ENCODE measurements at regions not wholly inside any gene's neighbourhood (a gene's known extent, or its start where the extent isn't known, plus 50 kb on each side); places are given as distances from the start of the nearest gene placed in this dataset.
A peak's percentile ranks its signal among the peaks of the same experiment; 100 is the strongest.
"Not testable (repeated sequence)": the region's sequence is repeated elsewhere in the genome, so short reads cannot be mapped to it uniquely, and the experiment has no call there.

DNA sequence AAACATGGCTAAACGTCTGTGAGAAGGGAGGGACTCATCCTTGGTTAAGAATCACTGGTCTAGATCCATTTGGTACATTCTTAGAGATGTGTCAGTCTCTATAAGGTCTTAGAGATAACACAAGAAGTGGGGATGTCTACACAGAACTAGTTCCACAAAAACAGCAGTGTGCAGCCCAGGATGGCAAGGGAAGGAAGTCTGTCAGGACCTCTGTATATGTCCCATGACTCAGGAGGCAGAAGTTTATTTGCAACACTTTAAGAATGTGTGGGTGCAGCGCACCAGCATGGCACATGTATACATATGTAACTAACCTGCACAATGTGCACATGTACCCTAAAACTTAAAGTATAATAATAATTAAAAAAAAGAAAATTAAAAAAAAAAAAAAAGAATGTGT, 548.5 kb upstream of the SOX9 start:
- DNase-seq (ENCODE audit: low read depth): peak; percentile 79
- H3K4me3 ChIP-seq (ENCODE audit: low read length): no peak overlapping the region
- TF ChIP-seq, protein P1, sequence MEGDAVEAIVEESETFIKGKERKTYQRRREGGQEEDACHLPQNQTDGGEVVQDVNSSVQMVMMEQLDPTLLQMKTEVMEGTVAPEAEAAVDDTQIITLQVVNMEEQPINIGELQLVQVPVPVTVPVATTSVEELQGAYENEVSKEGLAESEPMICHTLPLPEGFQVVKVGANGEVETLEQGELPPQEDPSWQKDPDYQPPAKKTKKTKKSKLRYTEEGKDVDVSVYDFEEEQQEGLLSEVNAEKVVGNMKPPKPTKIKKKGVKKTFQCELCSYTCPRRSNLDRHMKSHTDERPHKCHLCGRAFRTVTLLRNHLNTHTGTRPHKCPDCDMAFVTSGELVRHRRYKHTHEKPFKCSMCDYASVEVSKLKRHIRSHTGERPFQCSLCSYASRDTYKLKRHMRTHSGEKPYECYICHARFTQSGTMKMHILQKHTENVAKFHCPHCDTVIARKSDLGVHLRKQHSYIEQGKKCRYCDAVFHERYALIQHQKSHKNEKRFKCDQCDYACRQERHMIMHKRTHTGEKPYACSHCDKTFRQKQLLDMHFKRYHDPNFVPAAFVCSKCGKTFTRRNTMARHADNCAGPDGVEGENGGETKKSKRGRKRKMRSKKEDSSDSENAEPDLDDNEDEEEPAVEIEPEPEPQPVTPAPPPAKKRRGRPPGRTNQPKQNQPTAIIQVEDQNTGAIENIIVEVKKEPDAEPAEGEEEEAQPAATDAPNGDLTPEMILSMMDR (IDR thresholded peaks at IDR 0.05; ENCODE audit: insufficient read depth, low read depth, low read length, missing control alignments): no peak

DNA sequence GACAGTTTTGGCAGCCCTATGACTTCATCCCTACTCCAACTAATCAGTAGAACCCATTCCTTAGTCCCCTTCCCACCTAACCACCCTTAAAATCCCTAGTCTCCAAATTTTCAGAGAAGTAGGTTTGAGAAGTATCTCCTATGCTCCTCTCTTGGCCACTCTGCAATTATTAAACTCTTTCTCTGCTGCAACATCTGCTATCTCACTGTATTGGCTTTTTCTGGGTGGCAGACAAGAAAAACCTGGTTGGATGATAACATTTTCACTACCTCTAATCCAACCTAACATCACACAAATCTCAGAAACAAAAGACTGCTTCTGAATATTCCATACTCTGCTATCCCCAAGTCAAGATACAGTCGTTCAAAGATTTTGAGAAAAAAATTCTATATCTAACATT, 542.4 kb upstream of the SOX9 start:
- DNase-seq (ENCODE audit: low read depth): no peak
- TF ChIP-seq, protein P1 (IDR thresholded peaks at IDR 0.05; ENCODE audit: insufficient read depth, low read depth, low read length, missing control alignments): no peak
- H3K4me3 ChIP-seq (ENCODE audit: low read length): no peak overlapping the region

DNA sequence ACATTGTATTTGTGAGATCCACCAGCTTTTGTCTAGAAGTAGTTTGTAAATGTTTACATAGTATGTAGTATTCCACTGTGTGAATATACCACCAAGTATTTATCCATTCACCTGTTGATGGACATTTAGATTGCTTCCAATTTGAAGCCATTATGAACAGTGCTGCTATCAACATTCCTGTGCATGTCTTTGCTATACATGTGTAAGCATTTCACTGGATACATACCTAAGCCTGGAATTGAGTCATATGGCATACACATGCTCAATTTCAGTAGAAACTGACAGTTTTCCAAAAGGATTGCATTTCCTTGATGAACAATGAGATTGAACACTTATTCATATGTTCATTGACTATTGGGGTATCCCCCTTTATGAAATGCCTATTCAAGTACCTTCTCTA, 540.6 kb upstream of the SOX9 start:
- peak; percentile 58 for DNase-seq (ENCODE audit: low read depth)
- TF ChIP-seq, protein P1 (IDR thresholded peaks at IDR 0.05; ENCODE audit: insufficient read depth, low read depth, low read length, missing control alignments): no peak
- H3K4me3 ChIP-seq (ENCODE audit: low read length): no peak overlapping the region

DNA sequence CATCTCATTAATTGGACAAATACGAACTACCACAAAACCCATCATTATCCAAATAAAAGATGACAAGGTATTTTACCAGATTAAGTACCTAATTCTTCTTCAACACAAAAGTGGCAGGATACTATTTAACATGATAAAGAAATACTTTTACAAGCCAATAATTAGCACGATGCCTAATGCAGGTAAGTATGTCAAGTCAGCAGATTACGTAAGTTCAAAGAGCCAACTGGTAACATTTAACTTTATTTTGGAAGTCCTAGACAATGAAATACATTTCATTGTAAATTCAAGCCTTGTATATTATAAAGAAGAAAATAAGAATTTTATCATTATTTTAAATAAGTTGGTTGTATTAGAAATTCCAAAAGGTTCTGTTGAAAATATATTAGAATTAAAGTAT, 535.3 kb upstream of the SOX9 start:
- DNase-seq (ENCODE audit: low read depth): no peak
- H3K4me3 ChIP-seq (ENCODE audit: low read length): no peak overlapping the region
- TF ChIP-seq, protein P1 (IDR thresholded peaks at IDR 0.05; ENCODE audit: insufficient read depth, low read depth, low read length, missing control alignments): no peak

DNA sequence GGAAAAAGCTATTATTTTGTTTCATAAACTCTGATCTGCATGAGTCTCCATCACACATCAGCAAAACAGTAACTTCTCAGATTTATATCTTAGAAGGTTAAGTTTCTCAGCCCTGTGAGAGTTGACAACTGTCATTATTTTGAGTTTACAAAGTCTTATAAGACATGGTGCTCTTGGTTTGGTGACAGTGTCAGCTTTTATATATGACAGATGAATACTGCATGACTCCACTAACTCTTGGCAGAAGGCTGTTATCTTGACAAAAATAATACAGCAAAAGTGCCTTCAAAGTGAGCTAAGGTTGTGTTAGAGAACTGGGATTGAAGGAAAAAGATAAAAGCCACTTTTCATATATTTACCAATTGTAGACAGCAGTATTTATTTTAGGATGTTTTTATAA, 528.4 kb upstream of the SOX9 start:
- no peak for DNase-seq (ENCODE audit: low read depth)
- TF ChIP-seq, protein P1 (IDR thresholded peaks at IDR 0.05; ENCODE audit: insufficient read depth, low read depth, low read length, missing control alignments): no peak
- no peak overlapping the region for H3K4me3 ChIP-seq (ENCODE audit: low read length)

DNA sequence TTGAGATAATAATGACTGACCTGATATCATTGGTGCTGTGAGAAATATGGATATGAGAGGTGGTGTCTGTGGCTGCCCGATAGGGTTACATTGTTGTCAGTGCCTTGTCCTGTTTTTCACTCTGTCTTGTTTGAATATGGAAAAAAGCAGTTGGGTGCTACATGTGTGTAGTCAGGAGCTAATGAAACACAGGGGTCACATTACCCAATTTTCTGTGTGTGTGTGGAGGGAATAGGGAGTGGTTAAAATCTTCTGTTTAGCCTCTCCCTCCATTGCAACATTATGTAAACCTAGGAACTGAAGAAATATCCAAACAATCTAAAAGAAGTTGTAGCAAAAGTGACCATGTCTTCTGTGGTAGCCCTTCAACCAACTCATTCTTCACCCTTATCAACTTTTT, 527.7 kb upstream of the SOX9 start:
- no peak for DNase-seq (ENCODE audit: low read depth)
- TF ChIP-seq, protein P1 (IDR thresholded peaks at IDR 0.05; ENCODE audit: insufficient read depth, low read depth, low read length, missing control alignments): no peak
- no peak overlapping the region for H3K4me3 ChIP-seq (ENCODE audit: low read length)

DNA sequence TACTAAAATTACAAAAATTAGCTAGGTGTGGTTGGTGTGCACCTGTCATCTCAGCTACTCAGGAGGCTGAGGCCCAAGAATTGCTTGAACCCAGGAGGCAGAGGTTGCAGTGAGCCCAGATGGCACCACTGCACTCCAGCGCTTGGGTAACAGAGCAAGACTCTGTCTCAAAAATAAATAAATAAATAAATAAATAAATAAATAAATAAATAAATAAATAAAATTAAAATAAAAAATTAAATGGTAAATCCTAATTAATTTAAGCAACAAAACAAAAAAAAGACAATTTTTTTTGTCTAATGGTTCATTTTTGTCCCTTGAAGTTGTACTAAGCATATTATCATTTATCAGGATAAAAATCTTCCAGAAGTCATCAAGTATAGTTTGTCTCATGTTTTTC, 521.2 kb upstream of the SOX9 start:
- DNase-seq (ENCODE audit: low read depth); H3K4me3 ChIP-seq (ENCODE audit: low read length): not testable (repeated sequence)
